ENCODE measurements at regions not wholly inside any gene's neighbourhood (a gene's known extent, or its start where the extent isn't known, plus 50 kb on each side); places are given as distances from the start of the nearest gene placed in this dataset.

DNA sequence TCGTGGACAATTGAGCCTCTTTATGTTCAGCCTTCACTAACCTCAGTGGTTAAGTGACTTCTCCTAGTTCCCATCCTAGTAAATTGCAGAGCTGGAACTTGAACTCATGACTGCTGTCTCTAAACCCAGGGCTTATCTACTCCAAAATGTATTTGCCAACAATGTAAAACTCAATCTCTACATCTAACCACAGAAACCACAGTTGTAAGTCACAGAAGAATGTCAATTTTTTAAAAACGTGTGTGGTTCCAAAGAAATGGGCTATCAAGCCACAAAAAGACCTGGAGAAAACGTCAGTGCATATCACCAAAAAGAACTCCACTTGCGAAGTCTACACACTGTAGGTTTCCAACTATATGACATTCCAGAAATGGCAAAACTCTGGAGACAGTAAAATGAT lies 172.6 kb upstream of the HMCN1 start:
- TF ChIP-seq BHLHE40 (IDR thresholded peaks at IDR 0.05; ENCODE audit: borderline replicate concordance) (no peak), ZNF384 (IDR thresholded peaks at IDR 0.05) (no peak), SP1 (IDR thresholded peaks at IDR 0.05) (no peak), L3MBTL2 (conservative IDR thresholded peaks at IDR 0.05) (no peak), FOXA1 (IDR thresholded peaks at IDR 0.05) (no peak), FOXM1 (IDR thresholded peaks at IDR 0.05; ENCODE audit: borderline replicate concordance) (no peak), ARNT (IDR thresholded peaks at IDR 0.05) (no peak), ELF4 (IDR thresholded peaks at IDR 0.05) (no peak), HDGF (IDR thresholded peaks at IDR 0.05; ENCODE audit: borderline replicate concordance) (no peak), TARDBP (IDR thresholded peaks at IDR 0.05) (no peak), SUZ12 (IDR thresholded peaks at IDR 0.05) (no peak), FOXK2 (IDR thresholded peaks at IDR 0.05) (no peak)
- TF ChIP-seq, protein P1, sequence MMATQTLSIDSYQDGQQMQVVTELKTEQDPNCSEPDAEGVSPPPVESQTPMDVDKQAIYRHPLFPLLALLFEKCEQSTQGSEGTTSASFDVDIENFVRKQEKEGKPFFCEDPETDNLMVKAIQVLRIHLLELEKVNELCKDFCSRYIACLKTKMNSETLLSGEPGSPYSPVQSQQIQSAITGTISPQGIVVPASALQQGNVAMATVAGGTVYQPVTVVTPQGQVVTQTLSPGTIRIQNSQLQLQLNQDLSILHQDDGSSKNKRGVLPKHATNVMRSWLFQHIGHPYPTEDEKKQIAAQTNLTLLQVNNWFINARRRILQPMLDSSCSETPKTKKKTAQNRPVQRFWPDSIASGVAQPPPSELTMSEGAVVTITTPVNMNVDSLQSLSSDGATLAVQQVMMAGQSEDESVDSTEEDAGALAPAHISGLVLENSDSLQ (IDR thresholded peaks at IDR 0.05): no peak
